Astrocyte of the spinal cord (primary cell): ENCODE measurements at regions not wholly inside any gene's neighbourhood (a gene's known extent, or its start where the extent isn't known, plus 50 kb on each side); places are given as distances from the start of the nearest gene placed in this dataset.

ENCODE experiments used
- DNase-seq: peaks from one replicate; pipeline ENCODE4 v3.0.0; 2011; ENCODE audit warnings: low read depth, low spot score
- H3K4me3 ChIP-seq: 2 replicates; pipeline ENCODE4 v1.5.1; 2011; ENCODE audit warnings: low read depth, mild to moderate bottlenecking, low read length, moderate library complexity
- in situ Hi-C: cut with HindIII; loops from 2 replicates; pipeline ENCODE4 v1.10.0; 2017; ENCODE audit warnings: low sequenced_read_pairs
- TF ChIP-seq, protein P1 (sequence below): IDR thresholded peaks from 2 replicates; pipeline ENCODE4 v1.5.1; 2012; ENCODE audit warnings: low read depth, mild to moderate bottlenecking, low read length, inconsistent platforms

DNA sequence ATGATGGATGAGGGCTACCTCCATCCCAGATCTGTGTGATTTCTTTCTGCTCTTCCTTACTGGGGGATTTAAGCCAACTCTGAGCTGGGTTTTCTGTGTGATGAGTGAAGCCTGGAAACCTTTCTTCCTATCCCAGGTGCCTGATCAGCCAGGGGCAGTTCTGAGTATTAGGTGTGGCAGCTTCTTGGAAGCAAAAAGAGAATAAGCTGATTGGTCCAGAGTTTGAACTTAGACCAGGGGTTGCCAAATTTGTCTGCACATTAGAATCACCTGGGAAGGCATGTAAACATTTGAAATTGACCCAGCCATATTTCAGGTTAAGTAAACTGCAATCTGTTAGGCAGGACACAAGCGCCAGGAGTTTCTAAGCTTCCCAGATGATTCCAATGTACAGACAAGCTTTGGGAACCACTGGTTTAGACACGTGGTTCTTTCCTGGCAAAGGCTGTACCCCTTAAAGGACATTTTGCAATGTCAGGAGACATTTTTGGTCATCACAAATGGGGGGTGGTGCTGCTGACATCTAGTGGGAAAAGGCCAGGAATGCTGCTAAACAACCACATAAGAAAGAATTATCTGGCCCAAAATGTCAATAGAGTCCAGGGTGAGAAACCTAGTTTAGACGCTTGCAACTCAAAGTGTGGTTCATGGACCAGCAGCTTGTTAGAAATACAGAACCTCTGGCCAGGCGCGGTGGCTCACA, 160.5 kb upstream of the GHITM start:
- in situ Hi-C loops = no loop called here
- TF ChIP-seq, protein P1, sequence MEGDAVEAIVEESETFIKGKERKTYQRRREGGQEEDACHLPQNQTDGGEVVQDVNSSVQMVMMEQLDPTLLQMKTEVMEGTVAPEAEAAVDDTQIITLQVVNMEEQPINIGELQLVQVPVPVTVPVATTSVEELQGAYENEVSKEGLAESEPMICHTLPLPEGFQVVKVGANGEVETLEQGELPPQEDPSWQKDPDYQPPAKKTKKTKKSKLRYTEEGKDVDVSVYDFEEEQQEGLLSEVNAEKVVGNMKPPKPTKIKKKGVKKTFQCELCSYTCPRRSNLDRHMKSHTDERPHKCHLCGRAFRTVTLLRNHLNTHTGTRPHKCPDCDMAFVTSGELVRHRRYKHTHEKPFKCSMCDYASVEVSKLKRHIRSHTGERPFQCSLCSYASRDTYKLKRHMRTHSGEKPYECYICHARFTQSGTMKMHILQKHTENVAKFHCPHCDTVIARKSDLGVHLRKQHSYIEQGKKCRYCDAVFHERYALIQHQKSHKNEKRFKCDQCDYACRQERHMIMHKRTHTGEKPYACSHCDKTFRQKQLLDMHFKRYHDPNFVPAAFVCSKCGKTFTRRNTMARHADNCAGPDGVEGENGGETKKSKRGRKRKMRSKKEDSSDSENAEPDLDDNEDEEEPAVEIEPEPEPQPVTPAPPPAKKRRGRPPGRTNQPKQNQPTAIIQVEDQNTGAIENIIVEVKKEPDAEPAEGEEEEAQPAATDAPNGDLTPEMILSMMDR = no peak
- no peak overlapping the region for H3K4me3 ChIP-seq
- no peak for DNase-seq

DNA sequence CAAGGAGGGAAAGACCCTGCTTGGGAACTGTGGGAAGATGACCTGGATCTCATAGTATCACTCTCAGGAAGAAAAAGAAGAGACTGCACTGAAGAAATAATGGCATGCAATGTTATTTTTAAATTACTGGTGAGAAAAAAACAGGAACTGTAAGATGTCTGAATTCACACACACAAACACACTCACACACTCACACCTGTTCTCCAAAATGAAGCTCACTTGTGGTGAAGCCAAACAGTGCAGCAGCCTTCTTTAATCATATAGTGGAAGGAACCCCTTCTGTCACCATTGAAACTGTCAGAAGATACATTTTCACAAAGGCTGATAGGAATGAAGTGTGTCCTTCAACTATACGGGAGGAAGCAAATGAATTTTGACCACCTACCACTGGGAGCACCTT, 156.5 kb upstream of the GHITM start:
- DNase-seq = no peak
- in situ Hi-C loops = no loop called here
- H3K4me3 ChIP-seq = no peak overlapping the region
- TF ChIP-seq, protein P1 = no peak

DNA sequence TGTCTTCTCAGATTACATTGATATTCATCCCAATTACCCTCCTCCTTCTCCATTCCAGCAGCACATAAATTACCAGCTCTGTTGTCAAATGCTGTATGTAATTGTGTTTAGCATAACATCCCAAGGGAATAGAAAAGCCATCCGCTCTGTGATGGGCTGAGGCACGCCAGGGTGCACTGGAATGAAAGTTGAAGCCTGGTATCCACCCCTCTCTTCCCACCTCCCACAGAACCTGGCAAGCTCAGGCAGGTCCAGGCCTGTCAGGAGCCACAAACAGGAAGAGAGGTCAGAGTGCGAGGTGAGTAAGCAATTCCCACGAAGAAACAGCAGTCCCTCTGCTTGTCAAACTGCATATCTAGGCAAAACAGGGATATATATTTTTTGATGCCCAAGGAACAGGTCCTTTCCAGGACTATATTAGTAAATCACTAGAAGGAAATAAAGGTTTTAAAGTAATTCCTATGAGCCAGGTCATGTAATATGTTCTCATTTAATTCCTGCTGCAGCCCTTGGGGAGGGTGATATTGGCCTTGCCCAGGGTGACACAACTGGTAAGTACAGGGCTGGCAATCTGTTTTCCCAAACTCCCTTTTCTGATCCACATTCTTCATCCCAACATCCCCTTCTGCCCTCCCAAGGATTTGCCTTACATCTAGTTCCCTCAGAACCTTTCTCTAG, 155.6 kb upstream of the GHITM start:
- no peak overlapping the region for H3K4me3 ChIP-seq
- in situ Hi-C loops = no loop called here
- TF ChIP-seq, protein P1 = no peak
- DNase-seq = no peak

DNA sequence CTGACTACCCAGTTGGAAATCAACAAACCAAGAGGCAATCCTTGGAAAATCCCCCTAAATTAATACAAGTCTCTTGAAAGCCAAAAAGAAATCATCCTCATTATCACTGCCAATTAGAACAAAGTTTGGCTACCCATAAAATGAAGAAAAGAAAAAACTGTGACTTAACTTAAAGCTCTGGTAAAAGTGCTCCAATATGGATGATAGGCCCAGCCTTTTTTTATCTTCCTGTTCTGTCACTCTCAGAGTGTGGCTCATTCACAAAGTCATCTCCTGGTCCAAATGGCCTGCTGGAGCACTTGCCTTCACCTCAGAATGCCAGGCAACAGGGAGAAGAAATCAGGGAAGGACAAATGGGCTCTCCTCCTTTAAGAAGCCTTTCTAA, 155.1 kb upstream of the GHITM start:
- in situ Hi-C loops = no loop called here
- TF ChIP-seq, protein P1 = no peak
- no peak overlapping the region for H3K4me3 ChIP-seq
- no peak for DNase-seq

DNA sequence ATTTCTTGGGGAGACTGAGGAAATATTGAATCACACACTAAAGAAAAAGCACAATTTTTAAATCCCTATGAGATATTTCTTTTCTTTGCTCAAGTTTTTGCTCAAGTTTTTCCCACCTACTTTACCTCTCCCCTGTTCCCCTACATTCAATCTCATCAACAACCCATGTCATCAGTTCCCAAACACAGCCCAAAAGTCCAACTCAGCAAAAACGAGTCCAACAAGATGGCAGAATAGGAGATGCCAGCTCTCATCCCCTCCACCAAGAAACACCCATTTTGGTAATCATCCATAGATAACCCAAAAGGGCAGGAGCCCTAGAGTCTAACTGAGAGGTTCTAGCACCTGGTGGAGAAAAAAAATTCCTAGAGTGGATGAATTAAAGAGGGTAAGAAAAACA, 152.5 kb upstream of the GHITM start:
- no peak for DNase-seq
- H3K4me3 ChIP-seq = no peak overlapping the region
- TF ChIP-seq, protein P1 = no peak
- in situ Hi-C loops = no loop called here

DNA sequence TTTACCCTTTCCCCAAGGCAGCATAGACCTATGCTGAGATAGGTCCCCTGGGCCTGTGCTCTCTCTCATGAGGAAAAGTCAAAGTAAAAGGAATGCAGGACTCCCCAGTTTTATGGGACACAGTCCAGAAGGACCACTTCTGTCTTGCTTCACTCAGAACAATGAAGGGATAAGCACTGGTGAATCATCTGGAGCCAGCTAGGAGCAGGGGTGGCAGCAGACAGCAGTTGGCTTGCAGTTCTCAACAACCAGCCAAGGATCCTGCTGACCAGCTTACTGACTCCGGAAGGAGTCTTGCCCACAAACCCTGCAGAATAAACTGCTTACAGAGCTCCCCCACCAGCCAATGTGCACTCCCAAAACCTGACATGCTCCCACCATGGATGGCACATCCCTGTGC, 152.1 kb upstream of the GHITM start:
- H3K4me3 ChIP-seq = no peak overlapping the region
- TF ChIP-seq, protein P1 = no peak
- no peak for DNase-seq
- in situ Hi-C loops = no loop called here
